Psoas muscle (tissue), 7 donors: ENCODE measurements at regions not wholly inside any gene's neighbourhood (a gene's known extent, or its start where the extent isn't known, plus 50 kb on each side); places are given as distances from the start of the nearest gene placed in this dataset.

Source experiments
- ATAC-seq, 4 donors: fragments of 200-7000 bp; cut with Tn5 transposase; one replicate each; pipeline ENCODE4 v1.9.1; 2020; ENCODE audit warnings: moderate library complexity in 3 of 4, mild to moderate bottlenecking in 2 of 4
- DNase-seq, 2 donors: peaks; one replicate each; pipeline ENCODE4 v3.0.0-alpha.2; 2020
- H3K27ac ChIP-seq: fragments of 200-600 bp; one replicate; pipeline ENCODE4 v1.8.0; 2022
- H3K27me3 ChIP-seq, 3 donors: fragments of 200-600 bp in 1 of 3; one replicate each; pipeline versions ENCODE4 v1.6.1 to v1.8.0; 2013 to 2022; ENCODE audit warnings: low read length in 2 of 3, mild to moderate bottlenecking in 2 of 3, moderate library complexity in 1 of 3; ENCODE audit not compliant: insufficient read depth in 3 of 3
- H3K36me3 ChIP-seq, 2 donors: fragments of 200-600 bp in 1 of 2; one replicate each; pipeline versions ENCODE4 v1.6.1 to v1.8.0; 2013 to 2022; ENCODE audit warnings: low read depth in 1 of 2, mild to moderate bottlenecking in 1 of 2, moderate library complexity in 1 of 2; ENCODE audit not compliant: insufficient read depth in 1 of 2
- H3K4me1 ChIP-seq: fragments of 200-600 bp; one replicate; pipeline ENCODE4 v1.8.0; 2022
- H3K4me3 ChIP-seq: fragments of 200-600 bp; one replicate; pipeline ENCODE4 v1.8.0; 2022; ENCODE audit warnings: mild to moderate bottlenecking
- H3K9me3 ChIP-seq: fragments of 200-600 bp; one replicate; pipeline ENCODE4 v1.8.0; 2022
- WGBS, 3 donors: extraction: QIAGEN DNeasy Blood & Tissue Kit; methylation state at CpG; one replicate each; pipeline versions ENCODE4 v1.1.6 to v1.1.7; 2013; 5-methylcytosine and 5-hydroxymethylcytosine counted together
- intact Hi-C, 2 donors: fragments of 100-400 bp; cut with DNase I; formaldehyde crosslinking; loops; one replicate each; pipeline versions ENCODE4 v1.11.0 to v1.14.2; 2022
- TF ChIP-seq, protein P1 (sequence below): fragments of 200-600 bp; IDR thresholded peaks from one replicate; pipeline ENCODE4 v1.8.0; 2022; ENCODE audit warnings: antibody characterized with exemption
- donor health status: healthy with polysubstance abuse.
- donor health status: DM: no; HTN: no; CAD: no; lungs with moderate emphysema.
- donor health status: Bipolar disorder and iron deficiency.
- donor health status: healthy.
- donor health status: DM: yes; HTN: yes; CAD: no.
- donor health status: DM: no; HTN: no; CAD: no.
- donor health status: DM: yes; HTN: yes; CAD: no.

GRCh38 chr7:113805976-113806375, 112.8 kb downstream of the PPP1R3A start:
- Histone ChIP-seq H3K9me3 (no peaks in the 10 kb centered on the region), H3K4me3 (no peak overlapping the region), H3K27ac (no peak overlapping the region), H3K27me3 (no peaks in the 10 kb centered on the region), H3K36me3 (no peaks in the 10 kb centered on the region), H3K4me1 (no peaks in the 10 kb centered on the region)
- WGBS, 3 donors, result 35 to 64% (median 56%) methylated on average over 1 of the region's 1 CpG
- TF ChIP-seq, protein P1, sequence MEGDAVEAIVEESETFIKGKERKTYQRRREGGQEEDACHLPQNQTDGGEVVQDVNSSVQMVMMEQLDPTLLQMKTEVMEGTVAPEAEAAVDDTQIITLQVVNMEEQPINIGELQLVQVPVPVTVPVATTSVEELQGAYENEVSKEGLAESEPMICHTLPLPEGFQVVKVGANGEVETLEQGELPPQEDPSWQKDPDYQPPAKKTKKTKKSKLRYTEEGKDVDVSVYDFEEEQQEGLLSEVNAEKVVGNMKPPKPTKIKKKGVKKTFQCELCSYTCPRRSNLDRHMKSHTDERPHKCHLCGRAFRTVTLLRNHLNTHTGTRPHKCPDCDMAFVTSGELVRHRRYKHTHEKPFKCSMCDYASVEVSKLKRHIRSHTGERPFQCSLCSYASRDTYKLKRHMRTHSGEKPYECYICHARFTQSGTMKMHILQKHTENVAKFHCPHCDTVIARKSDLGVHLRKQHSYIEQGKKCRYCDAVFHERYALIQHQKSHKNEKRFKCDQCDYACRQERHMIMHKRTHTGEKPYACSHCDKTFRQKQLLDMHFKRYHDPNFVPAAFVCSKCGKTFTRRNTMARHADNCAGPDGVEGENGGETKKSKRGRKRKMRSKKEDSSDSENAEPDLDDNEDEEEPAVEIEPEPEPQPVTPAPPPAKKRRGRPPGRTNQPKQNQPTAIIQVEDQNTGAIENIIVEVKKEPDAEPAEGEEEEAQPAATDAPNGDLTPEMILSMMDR, result no peak
- intact Hi-C loops, result no loop called here
- ATAC-seq, result no peak
- no peak for DNase-seq

DNA sequence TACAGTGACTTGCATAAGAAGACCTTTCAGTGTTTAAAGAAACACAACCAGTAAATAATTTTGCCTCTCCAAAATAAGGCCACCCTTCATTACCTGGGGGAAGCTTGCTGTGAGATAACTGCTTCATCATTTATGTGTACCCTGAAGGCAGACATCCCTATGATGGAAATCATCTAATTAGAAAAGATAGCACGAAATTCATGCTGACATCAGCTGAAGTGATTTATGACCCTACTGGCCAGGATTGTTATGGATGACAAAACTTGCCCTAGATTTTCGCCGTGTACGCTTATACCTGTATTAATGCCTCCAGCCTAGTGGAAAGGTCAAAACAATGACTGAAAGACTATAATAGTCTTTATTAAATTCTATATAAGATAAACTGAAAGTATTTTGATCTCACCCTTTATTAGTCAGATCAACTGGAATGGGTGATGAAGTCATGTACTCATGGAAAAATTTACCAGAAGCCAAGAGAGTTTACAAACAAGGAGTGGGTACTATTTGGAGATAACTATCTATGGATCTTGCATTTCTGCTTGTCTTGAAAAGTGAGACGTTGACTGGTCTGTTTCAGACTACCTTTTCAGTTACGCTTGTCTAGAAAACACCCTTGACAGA, 114.2 kb downstream of the PPP1R3A start:
- intact Hi-C loops, result no loop called here
- H3K27me3 ChIP-seq, result no peaks in the 10 kb centered on the region
- no peak overlapping the region for H3K4me3 ChIP-seq
- no peaks in the 10 kb centered on the region for H3K4me1 ChIP-seq
- H3K9me3 ChIP-seq, result no peaks in the 10 kb centered on the region
- DNase-seq (no peak), ATAC-seq (peak in 1 of 4 donors; percentile 24)
- WGBS, 3 donors, result 41 to 73% (median 53%) methylated on average over 6 of the region's 6 CpGs
- no peaks in the 10 kb centered on the region for H3K36me3 ChIP-seq
- TF ChIP-seq, protein P1, result no peak
- H3K27ac ChIP-seq, result no peak overlapping the region

DNA sequence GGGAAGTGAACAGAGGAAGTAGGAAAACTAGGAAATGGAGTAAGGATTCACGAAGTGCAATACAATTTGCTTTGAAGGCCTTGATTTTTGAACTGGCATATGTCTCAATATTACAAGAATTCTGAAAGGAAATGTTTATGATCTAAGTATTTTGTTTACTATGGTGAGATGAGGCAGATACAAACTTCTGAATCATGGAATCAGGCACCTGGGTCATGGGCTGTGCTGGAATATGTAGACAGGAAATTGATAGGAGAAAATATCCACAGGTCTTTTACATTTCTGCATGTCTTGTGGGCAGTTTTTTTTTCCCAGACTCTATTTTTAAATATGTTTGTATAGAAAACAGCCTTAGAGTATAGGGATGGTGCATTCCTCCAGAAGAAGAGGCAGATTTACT, 117.1 kb downstream of the PPP1R3A start:
- Histone ChIP-seq H3K9me3 (no peaks in the 10 kb centered on the region), H3K27ac (no peak overlapping the region), H3K27me3 (no peaks in the 10 kb centered on the region), H3K4me3 (no peak overlapping the region), H3K4me1 (peaks cover 7% of the 10 kb centered on the region), H3K36me3 (no peaks in the 10 kb centered on the region)
- TF ChIP-seq, protein P1, result no peak
- 72 to 76% (median 74%) methylated on average over 1 of the region's 1 CpG for WGBS, 3 donors
- intact Hi-C loops, result no loop called here
- no peak for ATAC-seq
- no peak for DNase-seq

DNA sequence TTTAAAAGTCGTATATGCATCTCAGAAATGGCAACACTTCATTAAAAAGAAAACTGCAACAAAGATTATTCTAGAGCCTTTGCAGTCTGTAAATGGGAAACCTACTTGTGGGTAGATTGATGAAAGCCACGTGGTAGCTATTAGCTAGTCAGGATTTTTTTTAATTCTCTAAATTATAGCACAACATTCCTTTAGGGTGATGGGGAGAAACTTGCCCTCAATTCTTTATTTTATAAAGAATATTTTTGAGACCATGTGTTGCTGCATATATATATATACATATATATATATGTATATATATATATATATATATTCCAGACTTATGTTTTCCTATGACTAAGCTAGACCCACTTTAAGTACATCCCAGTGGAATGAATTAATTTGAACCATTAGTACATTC, 118.0 kb downstream of the PPP1R3A start:
- H3K4me3 ChIP-seq, result no peak overlapping the region

More for the DNA sequence above, 118.0 kb downstream of the PPP1R3A start:
- Histone ChIP-seq H3K9me3 (no peaks in the 10 kb centered on the region), H3K36me3 (no peaks in the 10 kb centered on the region), H3K27me3 (no peaks in the 10 kb centered on the region), H3K4me1 (peaks cover 8% of the 10 kb centered on the region), H3K27ac (no peak overlapping the region)
- DNase-seq (no peak), ATAC-seq (no peak)
- intact Hi-C loops, result no loop called here
- TF ChIP-seq, protein P1, result no peak
- WGBS, 3 donors, result 68 to 75% (median 70%) methylated on average over 2 of the region's 2 CpGs
